HAP-1 (cell line): ENCODE measurements at regions not wholly inside any gene's neighbourhood (a gene's known extent, or its start where the extent isn't known, plus 50 kb on each side); places are given as distances from the start of the nearest gene placed in this dataset.

Experiments
- DNase-seq, 2 experiments: peaks; one replicate each; pipeline ENCODE4 v3.0.0-alpha.2; 2016 to 2020; ENCODE audit warnings: low spot score in 2 of 2
- H3K27me3 ChIP-seq: fragments of 250-450 bp; sonication (Bioruptor Pico); 2 replicates; pipeline ENCODE4 v1.5.1; 2020; ENCODE audit warnings: low read depth, mild to moderate bottlenecking, moderate library complexity
- H3K36me3 ChIP-seq: fragments of 250-450 bp; sonication (Bioruptor Pico); replicated peaks from 2 replicates; pipeline ENCODE4 v1.5.1; 2020; ENCODE audit warnings: mild to moderate bottlenecking
- H3K4me1 ChIP-seq: fragments of 250-450 bp; sonication (Bioruptor Pico); 2 replicates; pipeline ENCODE4 v1.5.1; 2020; ENCODE audit warnings: mild to moderate bottlenecking
- H3K4me3 ChIP-seq: fragments of 250-450 bp; sonication (Bioruptor Pico); 2 replicates; pipeline ENCODE4 v1.5.1; 2020; ENCODE audit warnings: mild to moderate bottlenecking, moderate library complexity
- H3K9me3 ChIP-seq: fragments of 250-450 bp; sonication (Bioruptor Pico); 2 replicates; pipeline ENCODE4 v1.5.1; 2020; ENCODE audit warnings: mild to moderate bottlenecking, moderate library complexity
- in situ Hi-C: fragments of 300-500 bp; cut with MboI; formaldehyde crosslinking; loops from 3 replicates; pipeline ENCODE4 v1.14.3; 2020; ENCODE audit warnings: low sequenced_read_pairs, inconsistent platforms, mixed read lengths

DNA sequence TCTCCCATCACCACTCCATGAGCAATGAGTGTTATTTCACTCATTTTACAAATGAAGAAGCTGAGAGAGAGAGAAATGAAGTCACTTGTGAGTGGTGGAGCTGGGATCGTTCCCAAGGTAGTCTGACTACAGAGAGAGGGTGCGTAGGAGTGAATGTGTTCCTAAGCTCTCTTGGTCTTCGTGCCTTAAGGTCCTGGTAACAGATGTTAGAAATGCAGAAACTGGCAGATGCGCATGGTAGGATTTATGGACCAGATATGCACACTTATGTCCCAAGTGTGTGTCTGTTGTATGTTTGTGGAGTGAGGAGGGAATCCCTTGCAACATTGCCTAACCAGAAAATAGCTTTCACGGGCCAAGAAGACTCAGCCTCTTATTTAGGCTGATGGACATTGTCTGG lies 93.2 kb upstream of the ZNF469 start:
- in situ Hi-C loops: loop anchor here (10.0 kb wide), 1 partner anchor 145 kb away; no protein-coding TSS in a partner anchor
- no peaks in the 10 kb centered on the region for H3K9me3 ChIP-seq

DNA sequence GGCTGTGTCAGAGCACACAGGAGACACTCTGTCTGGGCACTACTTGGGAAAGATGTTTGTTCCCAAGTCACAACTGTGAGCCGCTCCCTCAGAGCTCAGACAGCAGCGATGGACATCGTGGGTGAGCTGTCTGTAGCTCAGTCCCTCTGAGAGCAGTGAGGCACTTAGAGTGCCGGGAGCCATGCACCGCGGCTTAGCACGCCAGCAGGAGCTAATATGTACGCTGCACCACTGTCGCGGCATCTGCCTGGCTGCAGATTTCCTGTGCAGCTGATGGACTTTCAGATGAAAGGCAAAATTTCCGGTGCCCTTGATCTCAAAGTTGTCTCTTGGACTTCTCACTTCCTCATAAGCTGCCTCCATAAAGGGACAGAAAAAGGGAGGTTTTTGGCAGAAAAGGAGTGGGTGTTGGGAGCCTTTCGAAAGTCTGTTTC lies 92.8 kb upstream of the ZNF469 start:
- Histone ChIP-seq H3K4me1 (no peaks in the 10 kb centered on the region), H3K4me3 (no peak overlapping the region), H3K36me3 (no peaks in the 10 kb centered on the region), H3K9me3 (no peaks in the 10 kb centered on the region), H3K27me3 (no peaks in the 10 kb centered on the region; the same call in 1 of the 2 replicates)
- in situ Hi-C loops: loop anchor here (10.0 kb wide), 1 partner anchor 145 kb away; no protein-coding TSS in a partner anchor
- no peak for DNase-seq

More for the DNA sequence above, 93.2 kb upstream of the ZNF469 start:
- Histone ChIP-seq H3K4me1 (no peaks in the 10 kb centered on the region), H3K4me3 (no peak overlapping the region), H3K27me3 (no peaks in the 10 kb centered on the region; the same call in 1 of the 2 replicates), H3K36me3 (no peaks in the 10 kb centered on the region)
- no peak for DNase-seq

DNA sequence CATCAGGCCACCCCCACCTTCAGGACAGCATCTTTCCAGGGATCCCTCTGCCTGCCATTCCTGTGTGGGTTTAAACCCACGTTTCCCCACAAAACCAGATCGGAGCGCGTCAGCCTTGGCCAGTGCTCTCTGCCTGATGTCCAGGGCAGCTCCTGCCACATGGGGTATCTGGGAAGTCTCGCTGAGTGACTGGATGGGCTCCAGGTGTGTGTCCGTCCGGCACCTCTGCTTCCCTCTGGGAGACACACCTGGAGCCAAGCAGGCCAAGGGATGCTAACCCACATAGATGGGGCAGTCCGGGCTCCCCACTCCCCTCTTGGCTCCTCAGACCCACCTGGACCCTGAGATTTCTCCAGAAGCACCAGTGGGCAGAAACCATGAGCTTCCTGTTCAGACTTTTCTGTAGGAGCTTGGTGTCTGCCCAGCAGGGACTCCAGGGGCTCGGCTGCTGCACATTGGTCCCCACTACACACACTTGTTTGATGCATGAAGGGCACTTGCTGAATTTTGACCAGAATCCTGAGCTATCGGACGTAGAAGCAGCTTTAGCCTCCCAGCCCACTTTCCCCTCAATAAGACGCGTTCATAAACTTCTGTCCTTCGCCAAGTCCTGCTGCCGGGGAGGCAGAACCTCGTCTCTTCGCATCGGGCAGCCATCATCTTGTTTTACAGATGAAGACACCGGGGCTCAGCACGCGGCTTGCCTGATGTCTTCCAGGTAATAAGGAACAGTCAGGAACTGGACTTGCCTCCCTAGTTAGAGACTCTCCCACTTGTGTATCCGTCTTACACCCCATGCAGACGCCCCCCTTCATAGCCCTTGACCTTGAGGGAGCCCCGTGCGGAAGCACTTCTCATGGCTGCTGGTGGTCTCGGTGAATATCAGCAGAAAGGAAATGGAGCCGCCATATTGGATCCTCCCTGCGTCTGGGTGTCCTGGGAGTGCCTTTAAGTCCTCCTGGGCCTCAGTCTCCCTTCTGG lies 91.6 kb upstream of the ZNF469 start:
- H3K36me3 ChIP-seq: no peaks in the 10 kb centered on the region

DNA sequence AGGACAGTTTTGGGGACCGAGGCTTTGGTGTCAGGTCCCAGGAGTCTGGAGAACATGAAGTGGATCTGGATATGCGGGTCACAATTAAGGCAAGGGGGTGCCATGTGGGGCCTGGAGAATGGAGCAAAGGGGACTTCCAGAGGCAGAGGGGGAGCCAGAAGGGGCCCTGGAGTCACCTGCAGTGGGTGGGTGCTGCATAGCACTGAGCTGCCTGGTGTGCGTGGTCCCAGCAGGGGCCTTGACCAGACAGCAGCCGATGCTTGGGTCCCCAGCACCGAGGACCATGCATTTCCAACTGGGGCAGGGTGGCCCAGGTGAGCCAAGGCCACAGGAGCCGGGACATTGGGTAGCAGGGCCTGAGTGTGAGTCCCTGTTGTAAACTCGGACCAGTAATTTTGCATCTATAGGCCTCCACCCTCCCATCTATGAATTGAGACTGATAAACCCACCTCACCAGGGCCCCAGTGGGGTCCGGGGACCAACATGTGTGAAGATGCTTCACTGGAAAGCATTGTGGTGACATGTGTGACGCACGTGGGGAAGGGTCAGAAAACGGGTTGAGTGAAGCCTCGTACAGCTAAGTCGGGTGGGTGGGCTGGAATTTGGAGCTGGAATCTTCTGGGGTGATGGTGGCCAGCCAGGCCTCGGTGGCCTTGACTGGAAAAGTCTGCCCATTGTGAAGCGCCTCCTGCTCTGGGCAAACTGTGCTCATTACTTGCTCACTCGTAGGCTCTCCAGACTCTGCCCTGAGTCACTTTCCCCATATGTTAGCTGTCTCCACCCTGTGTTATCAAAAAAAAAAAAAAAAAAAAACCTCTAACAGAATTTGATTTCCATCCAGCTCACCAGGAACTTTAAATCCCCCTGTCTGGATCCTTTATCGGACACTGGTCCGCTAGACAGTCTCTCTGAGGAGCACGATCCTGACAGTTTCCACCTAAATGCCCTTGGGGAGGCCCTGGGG lies 90.5 kb upstream of the ZNF469 start:
- Histone ChIP-seq H3K27me3 (no peaks in the 10 kb centered on the region; the same call in 1 of the 2 replicates), H3K4me3 (no peak overlapping the region), H3K9me3 (no peaks in the 10 kb centered on the region), H3K36me3 (no peaks in the 10 kb centered on the region), H3K4me1 (no peaks in the 10 kb centered on the region)
- in situ Hi-C loops: no loop called here
- DNase-seq: no peak

More for the DNA sequence above, 91.6 kb upstream of the ZNF469 start:
- Histone ChIP-seq H3K4me3 (no peak overlapping the region), H3K27me3 (no peaks in the 10 kb centered on the region; the same call in 1 of the 2 replicates), H3K9me3 (no peaks in the 10 kb centered on the region), H3K4me1 (no peaks in the 10 kb centered on the region)
- DNase-seq: no peak
- in situ Hi-C loops: no loop called here

DNA sequence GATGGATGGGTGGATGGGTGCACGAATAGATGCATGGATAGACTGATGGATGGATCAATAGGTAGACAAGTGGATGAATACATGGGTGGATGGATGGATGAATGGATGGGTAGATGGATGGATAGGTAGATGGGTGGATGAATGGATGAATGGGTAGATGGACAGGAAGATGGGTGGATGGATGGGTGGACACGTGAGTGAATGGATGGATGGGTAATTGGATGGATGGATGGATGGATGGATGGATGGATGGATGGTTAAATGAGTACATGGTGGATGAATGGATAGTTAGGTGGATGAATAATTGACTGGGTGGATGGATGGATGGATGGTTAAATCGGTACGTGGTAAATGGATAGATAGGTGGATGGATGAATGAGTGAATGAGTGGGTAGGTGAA lies 89.7 kb upstream of the ZNF469 start:
- Histone ChIP-seq H3K36me3 (no peaks in the 10 kb centered on the region), H3K4me1 (no peaks in the 10 kb centered on the region), H3K4me3 (no peak overlapping the region), H3K27me3 (no peaks in the 10 kb centered on the region; the same call in 1 of the 2 replicates), H3K9me3 (no peaks in the 10 kb centered on the region)
- in situ Hi-C loops: no loop called here
- no peak for DNase-seq

DNA sequence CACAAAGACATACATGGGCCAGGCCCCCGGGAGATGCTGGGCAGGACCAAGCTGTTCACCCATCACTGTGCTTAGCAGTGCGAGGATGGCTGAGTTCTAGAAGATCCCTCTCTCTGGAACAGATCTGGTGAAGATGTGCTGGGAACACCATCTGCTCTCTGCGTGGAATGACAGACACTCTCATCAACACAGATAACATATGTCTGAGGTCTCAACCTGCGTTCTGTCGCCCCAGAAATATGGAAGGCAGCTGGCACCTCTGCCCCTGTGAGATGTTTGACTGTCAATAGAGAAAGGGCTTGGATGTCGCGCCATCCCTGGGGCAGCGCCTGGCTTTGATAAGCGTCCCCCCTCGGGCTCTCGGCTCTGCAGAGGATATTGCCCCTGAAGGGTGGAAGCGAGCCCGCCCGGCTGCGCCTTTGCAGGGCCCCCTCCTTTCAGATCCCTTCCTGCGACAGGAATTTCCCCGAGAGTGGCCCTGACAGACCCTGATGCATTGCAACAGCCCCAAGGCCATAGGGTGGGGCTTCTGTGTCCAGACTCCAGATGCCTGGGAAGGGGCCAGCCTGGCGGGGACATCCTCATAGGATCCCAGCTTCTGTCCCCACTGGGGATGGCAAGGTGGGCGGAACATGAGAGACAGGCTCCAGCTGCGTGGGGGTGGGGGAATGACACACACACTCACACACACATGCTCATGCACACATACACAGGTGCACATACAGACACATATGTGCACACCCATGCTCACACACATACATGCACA lies 86.9 kb upstream of the ZNF469 start:
- H3K27me3 ChIP-seq: peaks cover 4% of the 10 kb centered on the region; the same call in 1 of the 2 replicates
- H3K4me1 ChIP-seq: no peaks in the 10 kb centered on the region
- H3K36me3 ChIP-seq: no peaks in the 10 kb centered on the region
- DNase-seq: no peak
- no peaks in the 10 kb centered on the region for H3K9me3 ChIP-seq
- no peak overlapping the region for H3K4me3 ChIP-seq
- in situ Hi-C loops: no loop called here

DNA sequence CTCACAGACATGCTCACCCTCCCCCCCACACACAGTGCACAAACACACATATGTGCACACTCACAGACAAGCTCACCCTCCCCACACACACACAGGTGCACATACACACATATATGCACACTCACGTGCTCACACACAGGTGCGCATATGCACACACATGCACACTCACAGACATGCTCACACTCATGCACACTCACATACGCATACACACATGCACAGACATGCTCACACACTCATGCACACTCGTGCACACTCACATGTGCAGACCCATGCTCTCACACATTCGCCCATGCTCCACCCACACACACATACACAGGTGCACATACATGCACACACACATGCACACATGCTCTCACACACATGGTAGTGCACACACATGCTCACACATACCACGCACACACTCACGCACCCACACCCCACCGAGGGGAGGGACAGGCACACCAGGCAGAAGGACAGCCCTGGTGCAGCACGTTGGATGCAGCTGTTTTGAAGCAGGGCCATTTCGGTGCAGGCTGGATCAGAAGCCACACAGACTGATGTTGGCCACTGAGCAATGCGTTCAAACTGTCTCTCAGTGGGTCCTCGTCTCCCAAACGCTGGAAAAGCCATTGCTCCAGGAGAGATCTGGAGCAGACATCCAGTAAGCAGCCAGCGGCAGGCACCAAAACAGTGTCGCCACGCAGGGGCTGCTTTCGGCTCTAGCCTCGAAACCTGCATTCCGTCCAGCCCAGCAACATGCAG lies 86.2 kb upstream of the ZNF469 start:
- DNase-seq: no peak
- in situ Hi-C loops: no loop called here

DNA sequence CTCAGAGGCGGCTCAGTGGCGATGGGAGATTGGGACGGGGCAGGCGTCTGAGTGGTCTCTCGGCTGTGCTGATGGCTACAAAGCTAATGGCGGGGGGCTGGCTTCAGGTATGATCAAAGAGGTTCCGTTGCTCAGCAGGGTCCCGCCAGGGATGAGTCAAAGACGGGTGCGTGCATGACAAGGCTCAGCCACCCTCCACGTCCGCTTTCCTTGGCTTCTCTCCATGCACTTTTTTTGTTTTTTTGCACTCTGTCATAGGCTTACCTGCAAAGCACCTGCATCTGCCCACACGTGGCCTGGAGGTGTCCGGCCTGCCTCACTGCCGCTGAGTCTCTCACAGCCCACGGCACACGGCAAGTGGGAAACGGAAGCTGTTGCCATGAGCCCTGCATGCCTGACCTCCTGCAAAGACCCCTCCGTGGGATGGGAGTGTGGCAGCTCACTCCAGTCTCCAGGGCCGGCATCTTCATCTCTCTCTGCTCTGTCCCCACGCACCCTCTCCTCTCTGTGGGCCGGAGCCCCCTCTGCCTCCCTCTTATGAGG lies 85.5 kb upstream of the ZNF469 start:
- Histone ChIP-seq H3K9me3 (no peaks in the 10 kb centered on the region), H3K4me1 (no peaks in the 10 kb centered on the region), H3K4me3 (no peak overlapping the region), H3K27me3 (peaks cover 4% of the 10 kb centered on the region; the same call in 1 of the 2 replicates), H3K36me3 (no peaks in the 10 kb centered on the region)
- in situ Hi-C loops: no loop called here
- DNase-seq: no peak

More for the DNA sequence above, 86.2 kb upstream of the ZNF469 start:
- no peaks in the 10 kb centered on the region for H3K4me1 ChIP-seq
- no peaks in the 10 kb centered on the region for H3K36me3 ChIP-seq
- no peaks in the 10 kb centered on the region for H3K9me3 ChIP-seq
- peaks cover 4% of the 10 kb centered on the region; the same call in 1 of the 2 replicates for H3K27me3 ChIP-seq
- no peak overlapping the region for H3K4me3 ChIP-seq

DNA sequence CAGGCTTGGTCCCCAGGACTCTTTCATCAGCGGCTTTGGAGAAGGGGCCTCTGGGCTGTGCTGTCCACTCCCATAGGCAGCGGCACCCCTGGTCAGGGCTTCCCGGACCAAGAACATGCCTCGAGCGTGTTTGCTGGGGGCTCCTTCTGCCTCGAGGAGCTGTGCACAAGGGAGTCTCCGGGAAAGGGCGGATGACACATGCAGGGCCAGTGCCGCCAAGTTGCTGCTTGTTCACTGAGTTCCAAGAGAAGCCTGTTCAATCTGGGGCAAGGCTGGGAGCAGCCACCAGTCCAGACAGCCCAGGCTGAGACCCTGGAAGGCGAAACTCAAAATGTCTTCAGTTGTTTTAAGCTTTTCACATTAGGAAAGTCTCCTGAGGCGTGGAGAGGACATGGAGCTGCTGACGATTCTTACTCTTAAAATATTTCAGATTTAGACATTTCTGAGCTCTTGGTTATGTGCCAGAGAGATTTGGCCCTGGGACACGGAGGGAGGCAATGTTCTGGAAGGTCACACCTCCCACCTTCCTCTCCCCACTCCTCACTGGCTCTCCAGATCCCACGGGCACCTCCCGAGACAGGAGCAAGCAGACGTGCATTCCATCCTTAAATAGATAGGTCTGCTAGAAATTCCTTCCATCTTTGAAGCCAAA lies 84.5 kb upstream of the ZNF469 start:
- Histone ChIP-seq H3K4me3 (no peak overlapping the region), H3K36me3 (no peaks in the 10 kb centered on the region), H3K4me1 (no peaks in the 10 kb centered on the region), H3K27me3 (peaks cover 4% of the 10 kb centered on the region; the same call in 1 of the 2 replicates), H3K9me3 (no peaks in the 10 kb centered on the region)
- DNase-seq: no peak
- in situ Hi-C loops: no loop called here

DNA sequence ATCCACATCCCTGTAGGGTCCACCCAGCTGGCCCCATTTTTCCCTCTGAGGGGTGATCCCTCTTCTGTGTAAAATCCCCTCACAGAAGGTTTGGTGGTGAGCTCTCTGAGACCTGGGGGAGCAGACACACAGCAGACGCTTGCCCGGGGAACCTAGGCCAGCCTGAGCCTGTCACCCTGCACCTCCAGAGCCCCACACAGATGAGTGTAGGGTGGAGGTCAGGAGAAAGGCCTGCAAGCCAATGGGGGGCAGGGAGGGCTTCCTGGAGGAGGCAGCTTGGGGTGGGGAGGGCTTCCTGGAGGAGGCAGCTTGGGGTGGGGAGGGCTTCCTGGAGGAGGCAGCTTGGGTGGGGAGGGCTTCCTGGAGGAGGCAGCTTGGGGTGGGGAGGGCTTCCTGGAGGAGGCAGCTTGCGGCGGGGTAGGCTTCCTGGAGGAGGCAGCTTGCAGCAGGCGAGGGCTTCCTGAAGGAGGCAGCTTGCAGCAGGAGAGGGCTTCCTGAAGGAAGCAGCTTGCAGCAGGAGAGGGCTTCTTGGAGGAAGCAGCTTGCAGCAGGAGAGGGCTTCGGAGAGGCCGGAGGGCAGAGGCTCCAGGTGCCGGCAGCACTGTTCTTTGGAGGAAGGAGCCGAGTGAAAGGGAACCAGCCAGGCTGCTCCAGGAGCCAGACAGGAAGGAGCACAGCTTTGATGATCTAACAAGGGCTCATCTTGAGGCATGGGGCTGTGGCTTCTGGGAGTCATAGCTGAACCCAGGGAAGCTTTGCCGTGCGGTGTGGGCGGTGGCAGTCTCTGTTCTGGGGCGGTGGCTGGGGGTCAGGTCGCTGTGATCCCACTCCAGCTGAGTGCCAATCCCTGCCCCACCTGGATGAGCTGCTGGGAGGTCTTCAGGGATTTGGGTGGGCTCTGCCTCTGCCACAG lies 83.7 kb upstream of the ZNF469 start:
- Histone ChIP-seq H3K36me3 (no peaks in the 10 kb centered on the region), H3K4me1 (no peaks in the 10 kb centered on the region), H3K9me3 (no peaks in the 10 kb centered on the region), H3K4me3 (no peak overlapping the region), H3K27me3 (peaks cover 4% of the 10 kb centered on the region; the same call in 1 of the 2 replicates)
- DNase-seq: no peak
- in situ Hi-C loops: no loop called here
